Fibroblast of peridontal ligament (primary cell): ENCODE measurements at regions not wholly inside any gene's neighbourhood (a gene's known extent, or its start where the extent isn't known, plus 50 kb on each side); places are given as distances from the start of the nearest gene placed in this dataset.
"Not testable (repeated sequence)": the region's sequence is repeated elsewhere in the genome, so short reads cannot be mapped to it uniquely, and the experiment has no call there.

ENCODE experiments used
- DNase-seq: peaks from one replicate; pipeline ENCODE4 v3.0.0-alpha.2; 2010; ENCODE audit errors: extremely low read depth

DNA sequence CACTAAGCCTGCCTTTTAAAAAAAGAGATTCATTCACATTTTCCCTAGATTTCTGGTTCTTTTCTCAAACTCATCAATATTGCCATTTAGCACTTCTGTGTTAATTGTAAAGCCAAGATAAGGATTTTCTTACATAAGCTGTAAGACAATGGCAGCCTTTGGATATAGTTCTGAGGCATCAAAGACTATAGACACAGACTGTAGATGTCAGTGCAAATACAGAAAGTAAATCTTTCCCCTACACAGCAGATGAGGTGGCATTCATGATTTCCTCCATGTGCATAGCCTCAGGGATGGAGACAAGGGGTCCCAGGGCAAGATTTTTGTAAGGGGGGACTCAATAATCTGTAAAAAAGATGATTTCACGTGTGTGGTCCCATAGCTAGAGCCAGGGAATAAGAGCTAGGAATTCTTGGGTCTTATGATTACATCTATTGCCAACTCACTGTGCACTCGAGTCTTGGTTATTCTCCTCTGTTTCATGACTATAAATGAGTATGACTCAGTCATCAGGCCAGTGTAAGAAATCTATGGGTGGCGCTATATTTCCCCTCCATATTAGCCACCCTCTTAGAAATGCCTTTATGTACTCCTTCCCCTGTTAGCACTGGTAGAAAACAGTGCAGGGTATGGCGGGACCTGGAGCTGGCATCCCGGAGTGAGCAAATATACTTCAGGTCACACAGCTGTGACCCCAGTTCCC, 207.5 kb downstream of the EXOC5 start:
- DNase-seq = no peak

DNA sequence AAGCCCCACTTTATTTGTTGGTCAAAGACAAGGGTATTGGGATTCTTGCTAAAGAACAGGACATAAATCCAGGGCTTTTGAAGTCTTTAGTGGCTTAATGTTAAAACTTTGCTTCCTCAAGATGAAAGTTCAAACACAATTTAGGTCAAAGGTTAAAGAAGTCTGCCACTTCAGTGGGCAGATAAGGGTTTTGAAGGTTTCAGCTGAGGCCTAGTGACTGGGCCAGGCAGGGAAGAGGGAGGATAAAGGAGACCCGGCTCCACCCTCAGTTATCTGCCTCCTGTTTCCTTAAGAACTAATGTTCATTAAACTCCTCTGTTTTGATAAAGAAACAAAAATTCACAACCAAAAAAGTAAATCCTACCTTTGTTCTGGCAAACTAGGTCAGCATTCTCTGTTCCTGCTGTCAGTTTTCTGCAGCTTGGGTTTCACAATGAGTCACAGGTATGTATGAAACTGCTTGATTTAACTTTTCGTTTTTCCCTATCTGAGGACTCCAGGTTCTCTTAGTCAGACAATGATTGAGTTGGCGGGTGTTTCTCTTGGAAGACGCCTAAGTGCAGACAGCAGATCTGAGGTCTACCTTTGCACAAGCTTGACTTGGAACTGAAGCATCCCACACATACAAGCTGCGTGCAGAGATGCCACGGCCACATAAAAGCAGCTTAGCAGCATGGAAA, 208.3 kb downstream of the EXOC5 start:
- DNase-seq = no peak

DNA sequence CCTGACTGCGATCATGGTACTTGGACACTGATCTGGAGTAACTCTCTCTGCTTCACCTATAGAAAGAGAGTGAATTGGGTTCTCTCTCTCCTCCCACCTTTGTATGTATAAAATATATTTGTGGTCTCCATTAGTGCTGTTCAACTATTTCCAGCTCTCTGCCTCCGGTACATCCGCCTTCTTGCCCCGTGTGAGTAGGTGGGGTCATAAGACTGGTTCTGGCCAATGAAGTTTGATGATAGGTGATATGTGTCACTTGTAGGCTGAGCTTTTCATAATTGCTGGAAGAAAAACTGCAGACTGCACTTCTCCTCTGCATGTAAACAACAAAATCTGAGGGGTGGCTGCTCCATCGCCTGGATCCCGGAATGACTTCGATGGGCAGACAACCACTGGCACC, 210.4 kb downstream of the EXOC5 start:
- no peak for DNase-seq

DNA sequence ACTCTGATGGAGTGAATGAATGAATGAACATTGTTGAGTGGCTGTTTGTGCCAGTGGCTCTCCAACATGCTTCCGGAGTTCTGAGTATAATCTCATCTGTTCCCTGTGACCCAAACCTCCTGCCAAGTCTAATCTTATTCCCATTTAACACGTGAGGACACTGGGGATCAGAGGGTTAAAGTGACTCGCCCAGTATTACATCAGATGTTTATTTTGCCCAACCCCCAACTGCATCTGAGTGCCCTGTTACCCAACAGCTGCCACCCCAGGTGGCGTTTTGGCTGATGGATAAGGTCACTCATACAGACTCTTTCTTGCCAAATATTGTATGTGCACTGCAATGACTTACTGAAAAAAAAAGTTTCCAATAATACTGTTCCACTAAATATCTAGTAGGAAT, 210.9 kb downstream of the EXOC5 start:
- no peak for DNase-seq

DNA sequence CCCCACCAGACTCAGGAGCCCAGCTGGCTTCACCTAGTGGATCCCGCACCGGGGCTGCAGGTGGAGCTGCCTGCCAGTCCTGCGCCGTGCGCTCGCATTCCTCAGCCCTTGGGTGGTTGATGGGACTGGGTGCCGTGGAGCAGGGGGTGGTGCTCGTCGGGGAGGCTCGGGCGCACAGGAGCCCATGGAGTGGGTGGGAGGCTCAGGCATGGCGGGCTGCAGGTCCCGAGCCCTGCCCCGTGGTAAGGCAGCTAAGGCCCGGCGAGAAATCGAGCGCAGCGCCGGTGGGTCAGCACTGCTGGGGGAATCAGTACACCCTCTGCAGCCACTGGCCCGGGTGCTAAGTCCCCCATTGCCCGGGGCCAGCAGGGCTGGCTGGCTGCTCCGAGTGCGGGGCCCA, 212.2 kb downstream of the EXOC5 start:
- DNase-seq = not testable (repeated sequence)

DNA sequence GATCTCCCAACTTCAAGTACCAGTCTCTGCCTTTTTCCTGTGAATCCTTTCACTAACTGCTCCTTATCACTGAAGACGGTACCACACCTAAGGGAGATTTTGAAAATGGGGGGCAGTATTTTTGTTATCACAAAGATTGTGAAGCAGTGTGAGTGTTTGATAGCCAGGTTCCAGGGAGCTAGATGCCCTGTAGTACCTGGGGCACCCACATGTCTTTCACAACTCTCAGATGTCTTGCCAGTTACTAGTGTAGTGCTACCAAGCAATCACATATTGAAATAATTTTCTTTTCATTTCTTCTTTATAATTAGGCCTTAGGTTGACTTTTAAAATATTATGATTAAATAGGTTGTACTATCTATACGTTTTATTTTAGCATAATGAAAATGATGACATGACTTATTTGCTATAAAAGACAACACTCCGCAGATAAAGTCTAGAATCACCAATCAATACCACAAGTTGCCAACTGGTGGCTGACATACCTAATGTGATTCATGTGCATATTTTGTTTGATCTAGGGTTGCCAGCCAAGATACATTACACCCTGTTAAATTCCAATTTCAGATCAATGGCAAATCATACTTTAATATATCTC, 215.9 kb downstream of the EXOC5 start:
- DNase-seq = no peak

DNA sequence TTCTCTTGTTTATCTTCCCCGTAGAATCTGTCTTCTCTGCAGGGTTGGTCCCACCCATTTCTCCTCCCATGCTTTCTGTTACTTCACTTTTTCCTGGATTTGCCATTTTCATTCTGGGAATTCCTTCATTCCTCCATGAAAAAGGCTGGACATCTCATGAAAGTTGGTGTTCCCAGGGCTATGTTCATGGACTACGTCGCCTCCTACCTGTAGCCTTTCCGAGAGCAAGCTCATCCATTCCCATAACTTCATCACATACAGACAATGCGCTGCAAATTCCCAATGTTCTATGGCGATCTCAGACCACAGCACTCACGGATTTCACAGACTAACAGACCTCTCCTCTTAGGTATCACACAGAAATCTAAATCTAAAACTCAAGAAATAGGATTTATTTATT, 217.1 kb downstream of the EXOC5 start:
- no peak for DNase-seq

DNA sequence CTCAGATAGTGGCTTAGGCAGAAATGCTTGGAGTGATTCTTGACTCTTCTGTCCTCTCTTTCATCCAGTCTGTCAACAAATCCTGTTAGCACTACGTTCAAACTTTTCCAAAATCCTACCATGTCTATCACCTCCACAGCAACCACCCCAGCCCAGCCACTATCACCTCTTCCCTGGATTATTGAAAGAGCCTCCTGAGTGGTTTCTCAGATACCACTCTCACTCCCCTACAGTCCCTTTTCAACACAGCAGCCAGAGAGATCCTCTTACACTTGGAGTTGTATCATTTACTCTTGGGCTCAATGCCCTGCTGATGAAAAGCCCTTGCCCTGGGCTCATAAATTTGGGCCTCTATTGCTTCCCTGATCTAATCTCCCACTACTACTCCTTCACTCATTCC, 218.9 kb downstream of the EXOC5 start:
- no peak for DNase-seq

DNA sequence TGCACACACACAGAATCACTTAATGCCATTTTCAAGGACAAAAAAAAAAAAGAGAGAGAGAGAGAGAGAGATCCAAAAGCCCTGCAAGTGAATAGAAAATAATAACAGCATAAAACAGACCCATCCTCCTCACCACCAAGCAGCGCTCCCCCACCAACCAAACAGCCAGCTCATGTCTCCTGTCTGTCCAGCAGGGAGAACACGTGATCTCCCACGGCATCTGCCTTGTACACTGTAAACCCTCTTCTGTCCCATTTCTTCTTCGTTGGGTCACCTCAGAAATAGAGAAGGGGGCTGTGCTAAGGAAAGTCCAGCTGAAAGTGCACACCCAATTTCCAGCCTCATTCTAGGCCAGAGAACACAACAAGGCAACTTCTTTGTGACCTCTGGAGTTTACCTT, 222.5 kb downstream of the EXOC5 start:
- DNase-seq = no peak

DNA sequence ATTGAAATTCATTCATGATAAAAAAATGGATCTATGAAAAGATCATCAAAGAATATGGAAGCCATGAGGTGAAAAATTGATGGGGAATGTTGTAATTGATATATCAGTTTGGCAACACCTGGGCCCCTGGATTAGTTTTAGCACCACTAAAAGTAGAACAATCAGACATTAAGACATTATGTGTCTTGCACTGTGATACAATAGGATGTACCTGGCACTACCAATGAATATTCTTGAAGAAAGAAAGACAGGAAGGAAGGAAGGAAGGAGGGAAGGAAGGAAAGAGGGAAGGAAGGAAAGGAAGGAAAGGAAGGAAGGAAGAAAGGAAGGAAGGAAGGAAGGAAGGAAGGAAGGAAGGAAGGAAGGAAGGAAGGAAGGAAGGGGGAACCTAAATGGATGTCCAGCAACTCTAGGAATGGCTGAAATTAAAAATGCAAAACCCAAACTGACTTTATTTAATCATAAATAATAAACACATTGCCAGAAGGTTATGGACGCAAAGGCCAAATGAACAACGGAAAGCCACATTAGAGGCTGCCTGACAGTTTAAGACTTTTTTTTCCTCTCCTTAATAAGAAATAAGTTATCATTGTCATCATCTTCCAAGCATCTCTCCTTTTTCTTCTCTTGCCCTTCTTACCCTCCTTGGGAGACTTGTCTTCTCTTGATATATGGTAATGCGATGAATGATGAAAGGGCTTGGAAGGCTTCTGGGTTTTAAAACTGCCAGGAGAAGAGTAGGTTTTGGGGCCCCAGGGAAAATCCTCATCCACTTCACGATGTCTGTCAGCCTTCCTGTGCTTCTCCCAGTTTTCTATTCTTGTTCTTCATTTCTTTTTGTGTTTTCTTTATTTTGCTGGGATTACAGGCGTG, 224.4 kb downstream of the EXOC5 start:
- not testable (repeated sequence) for DNase-seq

DNA sequence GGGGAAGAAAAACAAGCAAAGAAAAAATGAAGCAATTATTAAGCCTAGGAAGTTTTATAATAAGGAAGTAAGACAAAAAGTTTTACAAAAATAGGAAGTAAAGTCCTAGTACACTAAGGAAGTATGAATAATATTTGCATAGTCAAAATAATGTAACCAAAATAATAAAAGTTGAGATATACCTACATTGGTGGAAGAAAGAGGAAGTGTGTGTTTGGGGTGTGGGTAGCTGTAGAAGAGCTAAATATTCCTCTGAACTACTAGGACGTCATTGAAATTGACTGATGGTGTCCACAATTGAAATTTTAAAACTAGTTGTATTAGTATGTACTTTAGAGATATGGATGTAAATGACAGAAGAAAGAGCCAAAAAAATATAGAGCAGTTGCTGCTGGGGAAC, 228.4 kb upstream of the OTX2 start:
- DNase-seq = no peak

DNA sequence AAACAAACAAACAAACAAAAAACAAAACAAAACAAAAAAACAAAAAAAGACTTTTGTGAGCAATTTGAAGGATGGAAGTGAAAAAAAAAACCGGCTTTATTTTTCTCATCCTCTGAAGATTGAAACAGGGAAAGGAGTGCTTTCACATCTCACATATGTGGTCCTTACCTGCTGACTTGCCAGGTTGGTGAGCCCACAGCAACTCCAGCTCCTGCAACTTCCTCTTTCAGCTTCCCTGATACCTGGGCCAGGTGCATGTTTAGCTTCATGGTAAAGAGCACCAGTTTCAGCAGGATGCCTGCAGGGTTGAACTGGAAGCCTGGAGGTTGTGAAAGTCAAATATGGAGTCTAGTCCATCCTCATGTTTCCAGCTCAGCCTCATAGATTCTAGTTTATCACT, 221.2 kb upstream of the OTX2 start:
- DNase-seq = no peak

DNA sequence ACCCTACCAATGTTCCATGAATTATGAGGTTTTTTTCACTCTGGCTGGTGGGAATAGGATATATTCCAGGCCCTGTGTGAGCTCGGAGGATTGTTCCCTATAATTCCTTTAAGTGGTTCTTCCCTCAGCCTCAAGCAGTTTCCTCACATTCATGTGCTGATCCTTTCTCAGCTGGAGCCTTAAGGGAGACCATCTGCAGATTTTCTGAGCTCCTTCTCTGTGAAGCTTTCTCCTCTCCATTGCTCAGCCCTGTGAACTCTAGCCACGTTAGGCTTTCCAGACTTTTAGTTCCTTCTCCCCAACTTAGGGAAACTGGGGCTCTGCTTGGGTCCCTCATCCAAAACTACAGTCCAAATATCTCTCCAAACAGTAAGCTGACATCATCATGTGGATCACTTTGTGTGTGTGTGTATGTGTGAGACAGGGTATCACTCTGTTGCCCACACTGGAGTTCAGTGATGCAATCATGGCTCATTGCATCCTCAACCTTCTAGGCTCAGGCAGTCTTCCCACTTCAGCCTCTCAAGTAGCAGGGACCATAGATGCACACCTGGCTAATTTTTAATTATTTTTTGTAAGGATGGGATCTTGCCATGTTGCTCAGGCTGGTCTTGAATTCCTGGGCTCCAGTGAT, 219.5 kb upstream of the OTX2 start:
- no peak for DNase-seq

DNA sequence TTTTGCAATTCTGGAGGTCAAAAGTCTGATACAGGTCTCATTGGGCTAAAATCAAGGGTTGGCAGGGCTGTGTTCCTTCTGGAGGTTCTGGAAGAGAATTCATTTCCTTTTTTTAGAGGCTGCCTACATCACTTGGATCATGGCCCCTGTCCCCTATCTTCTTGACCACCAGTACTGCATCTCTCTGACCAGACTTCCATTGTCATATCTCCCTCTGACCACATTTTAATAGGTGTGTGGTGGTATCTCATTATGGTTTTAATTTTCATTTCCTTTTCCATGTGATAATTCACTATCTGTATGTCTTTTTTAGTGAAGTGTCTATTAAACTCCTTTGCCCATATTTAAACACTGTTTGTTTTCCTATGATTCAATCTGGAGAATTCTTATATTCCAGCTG, 215.2 kb upstream of the OTX2 start:
- no peak for DNase-seq

DNA sequence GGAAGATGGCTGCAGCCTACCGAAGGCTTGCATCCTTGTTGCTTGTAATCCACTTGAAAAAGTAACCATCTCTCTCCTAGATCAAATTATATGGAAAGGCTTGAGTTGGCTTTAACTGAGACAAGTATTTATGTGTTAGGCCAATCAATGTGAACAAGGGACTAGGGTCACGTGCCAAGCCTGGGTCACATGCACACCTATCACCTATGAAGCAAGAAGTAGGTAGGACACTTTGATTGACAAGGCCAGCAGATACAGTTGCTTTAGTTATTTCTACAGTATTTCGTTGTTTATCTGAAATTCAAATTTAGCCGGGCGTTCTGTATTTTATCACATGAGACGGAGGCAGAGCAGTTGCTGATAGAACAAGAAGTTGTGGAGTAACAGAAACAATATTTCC, 212.3 kb upstream of the OTX2 start:
- no peak for DNase-seq

DNA sequence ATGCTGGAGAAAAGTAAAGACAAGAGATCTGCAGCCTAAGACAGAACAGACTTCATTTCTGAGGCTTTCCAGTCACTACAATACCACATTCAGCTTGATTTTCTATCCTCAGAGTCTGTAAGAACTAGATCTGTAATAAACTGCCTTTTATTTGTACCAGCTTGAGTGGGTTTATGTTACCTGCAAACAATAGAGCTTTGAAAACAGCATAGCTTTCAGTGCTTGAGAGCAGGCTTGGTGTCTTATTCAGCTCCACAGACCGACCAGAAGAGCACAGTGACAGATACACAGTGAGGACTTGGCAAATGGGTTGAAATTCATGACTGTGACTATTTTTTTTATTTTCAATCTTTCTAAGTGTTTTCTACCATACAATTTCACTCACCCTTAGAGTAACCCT, 207.8 kb upstream of the OTX2 start:
- no peak for DNase-seq

DNA sequence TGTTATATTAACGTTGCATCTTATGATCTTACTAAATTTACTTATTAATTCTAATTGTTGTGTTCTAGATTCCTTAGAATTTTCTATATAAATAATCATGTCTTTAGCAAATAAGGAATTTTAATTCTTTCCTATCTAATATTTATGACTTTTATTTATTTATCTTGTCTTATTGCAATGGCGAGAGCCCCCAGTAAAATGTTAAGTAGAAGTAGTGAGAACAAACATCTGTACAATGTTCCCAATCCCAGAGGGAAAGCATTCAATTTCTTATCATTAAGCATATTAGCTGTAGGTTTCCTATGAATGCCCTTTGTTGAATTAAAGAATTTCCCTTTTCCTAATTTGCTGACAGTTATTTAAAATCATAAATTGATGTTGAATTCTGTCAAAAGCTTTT, 203.7 kb upstream of the OTX2 start:
- no peak for DNase-seq

DNA sequence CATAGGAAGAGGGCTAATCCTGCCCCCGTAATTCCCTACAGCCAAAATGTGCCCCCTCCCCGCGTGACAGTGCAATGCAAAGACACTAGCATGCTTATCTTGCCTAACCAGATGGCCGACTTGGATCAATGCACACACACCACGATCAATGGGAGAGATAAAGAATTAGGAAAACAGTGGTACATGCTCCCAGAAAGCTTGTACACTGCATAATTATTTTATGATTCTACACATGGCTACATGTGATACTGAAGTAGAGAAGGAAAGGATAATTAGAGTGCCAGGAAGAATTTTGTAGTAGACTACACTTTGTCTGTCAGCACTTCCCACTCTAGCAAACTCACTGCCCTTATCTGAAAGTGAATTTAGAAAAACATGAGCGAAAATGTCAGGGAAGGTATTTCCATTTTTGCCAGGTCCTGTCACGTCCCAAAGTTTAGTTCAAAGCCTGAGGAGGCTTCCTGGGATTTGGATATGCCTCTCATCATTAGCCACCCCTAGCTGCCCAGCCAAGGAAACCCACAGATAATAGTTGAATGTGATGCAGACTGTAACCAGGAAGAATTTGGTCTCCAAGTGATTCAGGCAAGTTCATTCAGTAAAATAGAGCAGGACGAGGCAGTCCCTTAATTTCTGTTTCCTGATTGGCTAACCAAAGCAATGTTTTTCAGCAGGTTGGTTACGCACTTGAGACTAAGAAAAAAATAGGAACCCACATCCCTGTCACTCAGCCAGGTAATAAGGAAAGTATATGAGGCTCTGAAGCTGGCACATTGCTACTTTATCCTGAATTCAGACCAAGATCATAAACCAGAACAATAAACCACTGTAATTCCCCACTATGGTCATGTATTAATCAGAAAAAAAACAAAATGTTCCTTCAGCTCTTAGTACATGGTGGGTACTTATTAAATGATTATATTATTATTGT, 199.6 kb upstream of the OTX2 start:
- no peak for DNase-seq

DNA sequence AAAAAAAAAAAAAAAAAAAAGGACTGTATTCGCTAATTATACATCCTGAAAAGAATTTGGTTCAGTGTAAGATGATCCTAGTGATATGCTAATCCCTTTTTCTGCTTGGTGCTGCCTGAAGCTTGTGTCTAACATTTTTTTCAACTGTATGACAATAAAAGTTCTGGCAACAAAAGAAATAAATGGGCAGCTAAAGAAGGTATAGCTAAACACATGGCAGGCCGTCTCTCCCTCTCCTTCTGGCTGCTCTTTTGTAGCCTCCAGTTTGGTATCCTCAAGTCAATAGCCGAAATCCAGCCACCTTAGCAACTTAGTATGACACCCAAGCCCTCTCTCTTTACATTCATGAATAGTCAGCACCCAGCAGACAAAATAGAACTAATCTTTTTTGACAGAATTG, 198.3 kb upstream of the OTX2 start:
- DNase-seq = no peak

DNA sequence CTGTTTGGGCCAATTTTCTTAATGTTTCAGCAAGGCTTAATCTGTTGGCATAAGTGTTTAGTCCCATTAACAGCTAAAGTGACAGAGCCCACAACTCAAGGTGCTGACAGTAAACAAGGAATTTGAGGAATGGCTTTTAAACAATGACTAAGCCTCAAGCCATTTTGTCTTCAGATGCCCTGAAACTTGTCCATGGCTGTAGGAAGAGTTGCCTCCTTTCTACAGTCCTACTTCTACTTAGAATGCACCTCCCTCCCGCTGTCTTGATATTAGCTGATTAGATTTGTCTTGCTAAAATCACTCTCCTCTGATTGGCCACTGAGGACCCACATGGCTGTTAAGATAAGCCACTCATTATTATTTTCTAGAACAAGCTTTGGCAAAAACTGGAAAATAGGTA, 188.4 kb upstream of the OTX2 start:
- no peak for DNase-seq
